Gastroesophageal sphincter (tissue), 3 donors: ENCODE measurements at regions not wholly inside any gene's neighbourhood (a gene's known extent, or its start where the extent isn't known, plus 50 kb on each side); places are given as distances from the start of the nearest gene placed in this dataset.

Source experiments
- EP300 ChIP-seq: sonication (generic); formaldehyde crosslinking; IDR thresholded peaks from one replicate; pipeline ENCODE4 v1.6.1; 2017; ENCODE audit warnings: antibody characterized with exemption, mild to moderate bottlenecking
- POLR2A ChIP-seq, 2 donors: fragments of 450-650 bp; IDR thresholded peaks; one replicate each; pipeline ENCODE4 v1.6.1; 2017; ENCODE audit warnings: antibody characterized with exemption in 2 of 2, mild to moderate bottlenecking in 2 of 2, moderate library complexity in 1 of 2
- POLR2AphosphoS5 ChIP-seq: sonication (generic); formaldehyde crosslinking; IDR thresholded peaks from one replicate; pipeline ENCODE4 v1.6.1; 2017; ENCODE audit warnings: antibody characterized with exemption
- TF ChIP-seq, protein P1 (sequence below), 4 experiments: fragments of 200-600 bp in 2 of 4; fragments of 450-650 bp in 2 of 4; sonication (generic) in 1 of 4; IDR thresholded peaks; one replicate each; pipeline ENCODE4 v1.5.1; 2017 to 2019; ENCODE audit warnings: antibody characterized with exemption in 4 of 4, mild to moderate bottlenecking in 2 of 4, moderate library complexity in 2 of 4

DNA sequence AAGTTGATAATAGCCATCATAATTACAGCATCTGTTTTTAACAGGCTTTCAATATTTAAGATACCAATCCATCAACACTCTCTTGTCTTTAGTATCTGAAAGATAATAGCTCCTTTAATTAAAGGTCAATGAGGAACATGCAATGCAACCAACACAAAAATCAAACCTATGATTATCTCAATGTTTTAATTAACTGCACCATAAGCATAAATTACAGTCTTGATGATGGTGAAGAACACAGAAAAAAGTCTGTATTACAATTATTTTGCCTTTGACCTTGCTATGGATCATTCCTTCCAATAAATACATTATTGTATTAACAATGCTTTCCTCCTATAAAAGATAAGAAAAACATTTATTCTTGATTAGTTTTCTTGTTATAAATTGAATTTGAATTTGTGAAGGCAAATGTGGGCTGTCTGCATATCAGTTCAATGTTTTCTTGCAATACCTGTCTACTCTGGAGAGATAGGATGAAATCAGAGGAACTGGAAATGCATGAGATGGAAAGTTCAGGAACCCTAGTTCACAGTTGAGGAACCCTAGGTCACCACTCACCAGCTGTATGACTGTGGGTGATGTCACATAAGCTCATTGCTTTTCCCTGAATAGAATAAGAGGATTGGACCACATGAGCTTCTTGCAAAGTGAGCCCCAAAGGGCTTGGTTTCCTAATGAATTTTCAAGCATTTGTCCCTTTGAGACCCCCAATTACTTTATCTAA is 58.5 kb upstream of the ANXA1 start:
- TF ChIP-seq, protein P1, sequence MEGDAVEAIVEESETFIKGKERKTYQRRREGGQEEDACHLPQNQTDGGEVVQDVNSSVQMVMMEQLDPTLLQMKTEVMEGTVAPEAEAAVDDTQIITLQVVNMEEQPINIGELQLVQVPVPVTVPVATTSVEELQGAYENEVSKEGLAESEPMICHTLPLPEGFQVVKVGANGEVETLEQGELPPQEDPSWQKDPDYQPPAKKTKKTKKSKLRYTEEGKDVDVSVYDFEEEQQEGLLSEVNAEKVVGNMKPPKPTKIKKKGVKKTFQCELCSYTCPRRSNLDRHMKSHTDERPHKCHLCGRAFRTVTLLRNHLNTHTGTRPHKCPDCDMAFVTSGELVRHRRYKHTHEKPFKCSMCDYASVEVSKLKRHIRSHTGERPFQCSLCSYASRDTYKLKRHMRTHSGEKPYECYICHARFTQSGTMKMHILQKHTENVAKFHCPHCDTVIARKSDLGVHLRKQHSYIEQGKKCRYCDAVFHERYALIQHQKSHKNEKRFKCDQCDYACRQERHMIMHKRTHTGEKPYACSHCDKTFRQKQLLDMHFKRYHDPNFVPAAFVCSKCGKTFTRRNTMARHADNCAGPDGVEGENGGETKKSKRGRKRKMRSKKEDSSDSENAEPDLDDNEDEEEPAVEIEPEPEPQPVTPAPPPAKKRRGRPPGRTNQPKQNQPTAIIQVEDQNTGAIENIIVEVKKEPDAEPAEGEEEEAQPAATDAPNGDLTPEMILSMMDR (IDR thresholded peaks at IDR 0.05): no peak
- TF ChIP-seq POLR2A (IDR thresholded peaks at IDR 0.05) (no peak), POLR2AphosphoS5 (no peak), EP300 (no peak)
